GM21737 (cell line): ENCODE measurements at regions not wholly inside any gene's neighbourhood (a gene's known extent, or its start where the extent isn't known, plus 50 kb on each side); places are given as distances from the start of the nearest gene placed in this dataset.

Source experiments
- ATAC-seq: cut with Tn5 transposase; IDR thresholded peaks from one replicate; pipeline ENCODE4 v1.9.1; 2021; ENCODE audit warnings: mild to moderate bottlenecking, moderate library complexity; ENCODE audit not compliant: unreplicated experiment

DNA sequence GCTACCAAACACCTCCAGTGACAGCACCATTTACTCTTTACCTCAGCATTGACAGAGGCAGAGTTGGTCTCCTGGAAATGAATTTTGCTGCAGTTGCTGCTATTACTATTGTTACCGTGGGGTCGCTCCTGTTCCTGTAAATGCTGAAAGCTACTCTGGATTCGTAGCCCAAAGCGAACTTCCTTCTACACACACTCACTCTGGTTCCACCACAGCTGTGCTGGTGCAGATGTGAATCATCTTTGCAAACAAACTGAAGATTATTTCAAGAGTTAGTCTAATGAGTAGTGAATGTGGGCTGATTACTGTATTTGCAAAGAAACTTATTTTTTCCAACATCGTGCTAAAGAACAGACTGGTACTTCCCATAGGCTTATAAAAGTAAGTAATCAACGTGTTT is 304.0 kb downstream of the LPIN1 start:
- no peak for ATAC-seq

DNA sequence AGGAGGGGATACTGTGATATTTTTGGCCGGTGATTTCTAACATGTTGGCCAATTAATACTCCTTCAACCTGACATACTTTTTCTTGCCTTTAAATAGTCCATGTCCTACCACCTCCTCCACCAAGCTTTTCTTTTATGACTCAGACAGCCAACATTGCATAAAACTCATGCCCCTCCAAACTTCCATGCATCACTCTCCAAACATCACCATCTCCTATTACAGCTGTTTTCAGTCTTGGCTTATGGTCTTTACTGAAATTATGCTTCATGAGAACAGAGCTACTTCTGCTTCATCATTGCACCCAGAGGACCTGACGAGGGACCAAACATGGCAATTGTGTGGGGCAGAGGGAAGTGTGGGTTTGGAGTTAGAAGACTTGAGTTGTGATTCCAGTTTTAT is 305.4 kb downstream of the LPIN1 start:
- ATAC-seq, result no peak

GRCh38 chr2:12052796-12053195 is 306.4 kb downstream of the LPIN1 start:
- ATAC-seq, result no peak

GRCh38 chr2:12054956-12055618 is 308.7 kb downstream of the LPIN1 start:
- no peak for ATAC-seq

GRCh38 chr2:12057436-12058166 is 311.2 kb downstream of the LPIN1 start:
- ATAC-seq, result peak; percentile 90

- no peak for ATAC-seq
Observed at GRCh38 chr2:12059616-12060441, 313.4 kb downstream of the LPIN1 start.

DNA sequence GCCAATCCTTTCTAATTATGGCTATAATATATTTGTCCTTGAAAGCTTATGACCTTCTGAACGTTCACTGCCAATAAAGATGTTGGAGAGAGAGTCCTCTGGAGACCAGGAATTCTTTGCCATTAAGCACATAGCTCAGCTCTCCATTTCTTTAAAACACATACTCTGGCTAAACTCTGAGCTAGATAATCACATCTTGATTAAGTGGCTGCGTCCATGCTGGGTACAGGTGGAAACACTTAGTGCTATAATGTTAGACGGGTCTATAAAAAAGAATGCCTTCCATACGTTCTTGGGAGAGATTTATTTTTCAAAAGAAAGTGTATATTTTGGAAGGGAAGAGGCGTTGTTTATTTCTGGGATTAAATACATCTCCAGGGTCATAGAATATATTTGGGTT is 314.5 kb downstream of the LPIN1 start:
- ATAC-seq, result no peak

GRCh38 chr2:12061286-12062052 is 315.0 kb downstream of the LPIN1 start:
- ATAC-seq, result no peak

DNA sequence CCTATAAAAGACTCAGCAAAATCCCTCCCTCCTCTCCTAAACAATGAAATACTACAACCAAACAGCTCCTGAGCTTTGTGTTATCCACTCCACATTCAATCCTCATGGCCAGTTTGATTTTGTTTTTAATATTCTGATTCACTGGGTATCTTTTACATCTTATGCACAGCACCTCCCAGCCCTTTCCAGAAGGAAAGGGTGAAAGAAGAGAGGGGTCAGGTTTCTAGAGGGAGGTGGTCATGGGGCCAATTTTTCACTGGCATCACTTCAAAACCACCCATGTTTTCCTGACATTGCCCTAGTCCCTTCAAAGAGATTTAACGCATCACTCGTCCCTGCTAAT is 315.6 kb downstream of the LPIN1 start:
- no peak for ATAC-seq

DNA sequence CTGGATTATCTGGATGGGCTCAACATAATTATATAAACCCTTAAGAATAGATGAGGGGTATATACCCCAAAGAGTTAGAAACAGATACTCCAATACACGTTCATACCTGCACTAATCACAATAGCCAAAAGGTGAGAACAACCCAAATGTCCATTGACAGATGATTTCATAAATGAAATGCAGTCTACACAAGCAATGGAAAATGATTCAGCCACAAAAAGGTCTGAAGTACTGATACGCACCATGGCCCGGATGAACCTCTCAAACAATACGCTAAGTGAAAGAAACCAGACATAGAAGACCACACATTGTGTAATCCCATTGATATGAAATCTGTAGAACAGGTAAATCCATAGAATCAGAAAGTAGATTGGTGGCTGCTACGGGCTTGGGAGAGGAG is 316.8 kb downstream of the LPIN1 start:
- no peak for ATAC-seq

DNA sequence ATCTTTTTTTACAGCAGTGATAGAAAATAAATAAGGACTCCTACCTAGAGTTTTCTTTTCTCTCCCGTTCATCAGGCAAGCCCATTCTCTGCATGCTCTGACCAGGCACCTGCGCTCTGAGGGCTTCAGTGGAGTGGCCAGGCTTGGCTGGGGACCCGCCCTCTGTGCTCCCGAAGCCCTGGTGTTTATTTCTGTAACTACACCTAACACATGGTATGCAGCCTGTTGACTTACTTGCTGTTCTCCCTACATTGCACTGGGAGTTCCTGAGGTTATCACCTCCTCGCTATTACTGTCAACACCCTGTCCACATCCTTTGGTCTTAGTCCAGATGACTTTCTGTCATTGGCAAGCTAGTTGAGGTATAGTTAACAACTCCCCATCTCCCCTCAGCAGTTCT is 317.7 kb downstream of the LPIN1 start:
- no peak for ATAC-seq

DNA sequence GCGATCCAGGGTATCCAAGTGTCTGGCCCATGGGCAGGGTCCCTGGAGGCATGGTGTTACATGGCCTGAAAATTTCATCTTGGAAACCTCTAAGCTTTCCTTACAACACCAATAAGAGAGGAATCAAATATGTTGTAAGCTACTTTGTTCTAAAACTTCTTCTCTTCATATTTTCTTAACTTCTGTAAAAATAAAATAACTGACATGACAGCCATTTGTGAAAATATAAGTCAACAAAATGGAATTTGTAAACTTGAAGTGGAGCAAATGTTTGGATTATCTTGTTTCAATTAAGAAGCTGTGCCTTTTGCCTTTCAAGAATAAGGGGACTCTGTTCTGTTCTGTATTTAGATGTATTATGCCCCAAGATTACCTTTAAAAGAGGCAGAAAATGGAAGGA is 319.7 kb downstream of the LPIN1 start:
- ATAC-seq, result no peak

GRCh38 chr2:12066986-12067385 is 320.6 kb downstream of the LPIN1 start:
- no peak for ATAC-seq

DNA sequence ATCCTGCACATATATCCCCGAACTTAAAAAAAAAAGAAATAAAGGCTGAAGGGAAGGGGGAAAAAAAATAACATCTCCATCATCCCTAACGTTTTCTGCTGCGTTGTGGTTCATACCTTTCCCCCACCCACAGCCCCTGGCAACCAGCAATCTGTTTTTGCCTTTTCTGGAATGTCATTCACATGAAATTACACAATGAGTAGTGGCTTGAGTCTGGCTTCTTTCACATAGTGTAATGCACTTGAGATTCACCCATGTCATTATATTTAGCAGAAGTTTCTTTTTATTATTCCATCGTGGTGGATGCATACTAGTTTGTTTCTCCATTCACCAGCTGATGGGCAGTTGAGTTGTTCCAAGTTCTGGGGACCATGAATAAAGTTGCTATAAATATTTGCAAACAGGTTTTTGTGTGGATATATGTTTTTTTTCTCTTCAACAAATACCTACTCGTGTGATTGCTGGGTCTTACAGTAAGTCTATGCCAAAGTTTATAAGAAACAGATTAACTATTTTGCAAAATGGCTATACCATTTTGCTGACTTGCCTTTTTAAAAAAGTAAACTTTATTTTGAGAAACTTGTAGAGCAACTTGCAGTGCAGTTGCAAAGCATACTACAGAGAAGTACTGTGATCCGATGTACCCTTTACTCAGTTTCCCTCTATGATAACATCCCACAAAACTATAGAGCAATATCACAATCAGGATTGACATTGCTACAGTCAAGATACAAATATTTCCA is 322.5 kb downstream of the LPIN1 start:
- no peak for ATAC-seq

GRCh38 chr2:12070153-12070552 is 323.7 kb downstream of the LPIN1 start:
- ATAC-seq, result no peak

DNA sequence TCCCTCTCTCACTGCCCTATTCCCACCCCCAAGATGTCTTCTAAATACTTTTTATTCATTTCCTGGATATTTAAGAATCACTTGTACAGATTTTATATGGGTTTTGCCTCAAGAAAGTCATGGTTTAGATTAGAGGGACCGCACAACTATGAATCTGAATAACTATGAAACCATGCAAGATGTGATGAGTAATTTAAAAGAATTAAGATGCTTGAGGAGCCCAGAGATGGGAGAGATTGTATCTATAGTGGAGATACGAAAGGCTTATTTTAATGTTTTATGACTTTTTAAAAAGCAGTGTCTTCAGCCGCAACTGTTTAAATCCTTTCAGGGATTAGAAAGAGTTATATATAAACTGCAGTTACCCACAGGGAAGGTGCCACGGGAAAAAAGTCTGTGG is 324.1 kb downstream of the LPIN1 start:
- no peak for ATAC-seq

DNA sequence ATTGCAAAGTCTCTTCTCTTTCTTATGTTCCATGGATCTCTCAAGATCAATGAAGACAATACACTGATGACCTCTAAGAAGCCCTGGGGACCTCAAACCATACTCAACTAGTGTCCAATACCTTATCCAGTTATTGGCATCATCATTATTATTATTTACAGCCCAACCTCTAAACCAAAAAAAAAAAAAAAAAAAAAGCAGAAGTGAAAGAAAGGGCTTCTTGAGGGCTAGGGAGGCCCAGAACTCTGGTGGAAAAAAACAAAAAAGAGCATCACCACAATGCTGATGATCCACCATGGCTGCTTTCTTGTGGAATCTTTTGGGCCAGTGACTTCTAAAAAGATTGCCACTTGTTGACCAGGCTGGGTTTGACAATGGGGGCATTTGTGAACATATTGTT is 324.9 kb downstream of the LPIN1 start:
- ATAC-seq, result no peak

GRCh38 chr2:12073217-12073852 is 326.9 kb downstream of the LPIN1 start:
- ATAC-seq, result no peak

DNA sequence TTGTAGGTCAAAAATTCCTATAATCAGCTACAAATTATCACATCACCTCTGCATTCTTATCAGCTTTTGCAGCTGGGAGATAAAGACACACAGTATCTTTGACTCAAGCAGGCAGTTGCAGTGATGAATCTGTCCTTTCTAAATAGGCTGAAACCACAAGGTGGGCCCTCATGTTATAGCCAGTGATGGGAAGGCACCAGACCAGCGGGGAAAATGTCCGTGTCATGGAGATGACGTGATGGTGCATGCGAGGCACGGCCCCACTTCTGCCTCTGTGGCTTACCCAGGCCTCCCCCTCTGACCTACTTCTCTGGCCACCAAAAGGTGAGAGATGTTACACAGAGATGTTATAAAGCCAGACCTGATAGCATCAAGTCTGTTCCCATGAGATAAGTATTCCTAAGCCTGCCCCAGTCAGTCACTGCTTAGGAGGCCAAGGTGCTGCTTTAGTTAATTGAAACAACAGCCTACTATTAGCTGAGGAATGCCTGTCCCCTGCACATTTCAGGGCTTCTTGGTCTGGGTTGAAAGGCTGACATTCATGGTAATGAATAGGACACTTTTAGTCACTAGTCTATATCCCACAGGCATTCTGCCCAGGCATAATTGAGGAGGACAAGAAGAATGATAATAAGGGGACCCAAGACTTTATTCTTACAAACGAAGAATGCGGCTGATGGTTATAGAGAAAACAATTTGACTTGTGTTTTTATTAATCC is 327.9 kb downstream of the LPIN1 start:
- ATAC-seq, result no peak
